ENCODE measurements at regions not wholly inside any gene's neighbourhood (a gene's known extent, or its start where the extent isn't known, plus 50 kb on each side); places are given as distances from the start of the nearest gene placed in this dataset.

DNA sequence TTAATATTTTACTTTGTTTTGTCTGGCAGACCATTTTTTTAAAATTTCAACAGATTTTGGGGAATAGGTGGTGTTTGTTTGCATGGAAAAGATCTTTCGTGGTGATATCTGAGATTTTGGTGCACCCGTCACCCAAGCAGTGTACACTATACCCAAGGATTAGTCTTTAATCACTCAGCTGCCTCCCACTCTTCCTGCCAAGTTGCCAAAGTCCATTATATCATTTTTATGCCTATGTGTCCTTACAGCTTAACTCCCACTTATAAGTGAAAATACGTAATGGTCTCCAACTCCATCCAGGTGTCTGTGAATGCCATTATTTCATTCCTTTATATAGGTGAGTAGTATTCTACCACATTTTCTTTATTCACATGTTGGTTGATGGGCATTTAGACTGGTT, 281.7 kb upstream of the GK2 start:
- TF ChIP-seq, protein P1, sequence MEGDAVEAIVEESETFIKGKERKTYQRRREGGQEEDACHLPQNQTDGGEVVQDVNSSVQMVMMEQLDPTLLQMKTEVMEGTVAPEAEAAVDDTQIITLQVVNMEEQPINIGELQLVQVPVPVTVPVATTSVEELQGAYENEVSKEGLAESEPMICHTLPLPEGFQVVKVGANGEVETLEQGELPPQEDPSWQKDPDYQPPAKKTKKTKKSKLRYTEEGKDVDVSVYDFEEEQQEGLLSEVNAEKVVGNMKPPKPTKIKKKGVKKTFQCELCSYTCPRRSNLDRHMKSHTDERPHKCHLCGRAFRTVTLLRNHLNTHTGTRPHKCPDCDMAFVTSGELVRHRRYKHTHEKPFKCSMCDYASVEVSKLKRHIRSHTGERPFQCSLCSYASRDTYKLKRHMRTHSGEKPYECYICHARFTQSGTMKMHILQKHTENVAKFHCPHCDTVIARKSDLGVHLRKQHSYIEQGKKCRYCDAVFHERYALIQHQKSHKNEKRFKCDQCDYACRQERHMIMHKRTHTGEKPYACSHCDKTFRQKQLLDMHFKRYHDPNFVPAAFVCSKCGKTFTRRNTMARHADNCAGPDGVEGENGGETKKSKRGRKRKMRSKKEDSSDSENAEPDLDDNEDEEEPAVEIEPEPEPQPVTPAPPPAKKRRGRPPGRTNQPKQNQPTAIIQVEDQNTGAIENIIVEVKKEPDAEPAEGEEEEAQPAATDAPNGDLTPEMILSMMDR (IDR thresholded peaks at IDR 0.05; ENCODE audit: extremely low read depth, missing control alignments), result no peak
- no peak for DNase-seq (ENCODE audit: low spot score)

DNA sequence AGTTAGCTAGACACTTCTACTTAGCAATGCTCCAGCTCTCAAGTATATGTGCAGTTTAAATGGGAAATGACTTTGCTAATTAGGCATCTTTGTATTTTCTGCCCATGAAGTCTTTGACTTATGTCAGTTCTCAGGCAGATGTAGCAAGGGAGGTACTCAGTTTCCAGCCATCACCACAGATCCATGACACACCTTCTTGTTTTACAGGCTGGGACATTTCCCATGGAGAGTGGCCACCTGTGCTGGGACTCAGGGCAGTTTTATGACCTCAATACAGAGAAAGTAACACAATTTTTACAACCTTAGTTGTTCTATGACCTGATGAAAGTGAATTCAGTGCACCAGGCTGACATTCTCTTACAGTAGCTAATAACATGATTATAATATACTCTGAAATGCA, 280.7 kb upstream of the GK2 start:
- TF ChIP-seq, protein P1 (IDR thresholded peaks at IDR 0.05; ENCODE audit: extremely low read depth, missing control alignments), result no peak
- DNase-seq (ENCODE audit: low spot score), result no peak

DNA sequence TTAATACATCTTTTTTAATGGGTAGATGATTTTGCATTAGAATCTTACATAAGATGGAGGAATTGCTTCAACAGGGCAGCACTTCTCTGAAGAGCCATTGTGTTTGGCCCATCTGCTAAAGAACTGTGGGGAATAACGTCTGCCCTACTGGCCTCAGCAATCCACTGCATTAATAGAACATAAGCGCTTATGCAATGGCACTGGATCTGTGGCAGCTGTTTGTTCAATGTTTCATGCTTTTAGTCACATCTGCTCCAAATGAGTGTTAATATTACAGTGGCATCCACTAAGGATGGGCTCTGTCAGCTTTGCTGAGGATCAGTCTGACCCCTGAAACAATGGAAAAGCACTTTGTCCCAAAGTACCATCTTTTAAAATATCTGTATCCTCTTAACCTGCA, 279.0 kb upstream of the GK2 start:
- DNase-seq (ENCODE audit: low spot score), result no peak
- TF ChIP-seq, protein P1 (IDR thresholded peaks at IDR 0.05; ENCODE audit: extremely low read depth, missing control alignments), result no peak

DNA sequence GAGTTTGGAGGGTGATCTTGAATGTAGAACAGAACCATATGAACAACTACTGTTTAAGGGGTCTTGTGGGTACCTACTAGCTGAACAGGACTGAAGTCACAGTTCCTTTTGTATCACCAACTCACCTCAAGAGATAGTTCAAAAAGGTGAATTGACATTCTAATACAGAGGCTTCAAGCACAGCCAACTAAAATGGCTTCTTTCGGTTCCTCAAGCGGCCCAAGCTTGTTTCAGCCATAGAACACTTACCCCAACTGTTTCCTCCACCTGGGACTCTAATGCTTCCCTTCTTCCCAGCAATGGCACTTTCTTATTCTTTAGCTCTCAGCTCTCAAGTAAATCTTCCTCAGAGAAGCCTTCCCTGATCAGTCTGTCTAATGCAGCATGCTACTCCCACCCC, 277.5 kb upstream of the GK2 start:
- TF ChIP-seq, protein P1 (IDR thresholded peaks at IDR 0.05; ENCODE audit: extremely low read depth, missing control alignments), result no peak
- no peak for DNase-seq (ENCODE audit: low spot score)

DNA sequence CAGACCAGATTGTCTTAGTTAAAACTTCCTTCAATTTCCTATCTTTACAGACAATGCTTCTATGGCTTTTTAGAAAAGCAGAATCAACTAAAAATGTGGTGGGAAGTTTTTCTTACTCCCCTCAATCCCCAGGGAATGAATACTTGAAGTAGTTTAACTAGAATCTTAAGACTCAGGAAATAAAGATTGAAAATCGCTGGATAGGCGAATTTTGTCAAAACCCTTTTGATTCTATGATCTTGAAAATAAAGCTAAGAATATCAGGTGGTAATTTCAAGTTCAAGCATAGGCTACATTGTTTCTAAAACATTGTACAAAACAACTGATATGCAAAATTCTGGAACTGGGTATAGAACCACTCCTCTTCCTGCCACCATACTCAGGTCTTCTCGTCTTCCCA, 276.5 kb upstream of the GK2 start:
- no peak for DNase-seq (ENCODE audit: low spot score)
- TF ChIP-seq, protein P1 (IDR thresholded peaks at IDR 0.05; ENCODE audit: extremely low read depth, missing control alignments), result no peak

DNA sequence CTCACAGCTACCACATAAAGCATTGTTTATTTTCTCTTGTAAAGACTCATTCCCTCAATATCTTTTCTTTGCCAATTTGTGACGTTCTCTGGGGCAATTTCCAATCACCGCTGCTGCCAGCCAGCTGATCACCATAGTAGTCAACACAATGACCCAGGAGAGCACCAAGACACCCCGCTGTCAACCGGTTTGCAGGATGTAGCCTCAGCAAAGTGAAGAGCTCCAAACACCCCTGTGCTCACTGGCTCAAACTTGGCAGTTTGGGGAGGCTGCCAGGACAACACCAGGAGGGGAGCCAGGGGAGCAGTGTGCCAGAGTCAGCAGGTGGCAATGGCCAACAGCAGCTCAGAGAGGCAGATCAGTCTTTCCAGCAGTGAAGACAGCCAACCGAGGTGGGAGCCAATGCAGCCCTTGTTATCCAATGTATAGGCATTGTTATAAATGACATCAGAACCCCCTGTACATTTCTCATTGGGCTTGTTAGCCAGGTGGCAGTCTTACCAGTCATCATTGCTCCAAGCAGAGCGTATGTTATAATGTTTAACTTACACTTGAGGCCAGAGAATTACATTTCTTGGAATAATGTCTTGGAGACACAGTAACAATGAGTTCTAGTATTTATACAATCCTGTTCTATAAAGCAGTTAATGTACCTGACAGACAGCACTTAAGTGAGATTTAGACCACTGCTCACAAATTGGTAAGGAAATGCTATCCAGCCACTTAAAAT, 274.9 kb upstream of the GK2 start:
- TF ChIP-seq, protein P1 (IDR thresholded peaks at IDR 0.05; ENCODE audit: extremely low read depth, missing control alignments), result no peak
- no peak for DNase-seq (ENCODE audit: low spot score)

DNA sequence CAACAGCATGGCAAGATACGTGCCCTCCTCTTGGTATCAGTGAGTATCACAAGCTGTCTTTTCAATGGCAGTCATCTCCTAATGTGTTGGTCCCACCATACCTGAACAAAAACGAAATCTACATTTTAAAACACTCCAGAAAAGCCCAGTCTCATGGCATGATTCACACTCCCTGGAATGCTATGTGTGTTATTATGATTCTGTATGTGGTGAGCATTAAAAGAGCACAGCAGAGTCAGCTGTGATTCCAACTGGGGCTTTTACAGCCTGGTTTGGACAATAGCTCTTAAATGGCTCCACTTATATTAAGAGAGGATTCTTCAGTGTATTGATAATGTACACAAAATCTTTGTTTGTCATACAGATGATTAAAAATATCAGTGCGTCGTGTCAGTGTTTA, 274.1 kb upstream of the GK2 start:
- no peak for DNase-seq (ENCODE audit: low spot score)
- TF ChIP-seq, protein P1 (IDR thresholded peaks at IDR 0.05; ENCODE audit: extremely low read depth, missing control alignments), result no peak
